ENCODE measurements at regions not wholly inside any gene's neighbourhood (a gene's known extent, or its start where the extent isn't known, plus 50 kb on each side); places are given as distances from the start of the nearest gene placed in this dataset.
"Not testable (repeated sequence)": the region's sequence is repeated elsewhere in the genome, so short reads cannot be mapped to it uniquely, and the experiment has no call there.

DNA sequence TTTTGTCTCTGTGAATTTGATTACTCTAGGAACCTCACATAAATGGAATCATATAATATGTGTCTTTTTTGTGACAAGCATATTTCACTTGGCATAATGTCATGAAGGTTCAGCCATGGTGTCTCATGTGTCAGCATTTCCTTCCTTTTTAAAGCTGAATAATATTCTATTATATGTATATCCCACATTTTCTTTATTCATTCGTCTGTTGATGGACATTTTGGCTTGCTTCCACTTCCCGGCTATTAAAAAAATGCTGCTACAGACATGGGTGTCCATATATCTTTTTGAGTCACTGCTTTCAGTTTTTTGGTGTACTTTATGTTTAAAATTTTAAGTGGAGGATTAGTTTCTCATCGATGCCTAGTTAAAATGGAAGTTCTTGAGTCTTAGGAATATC lies 59.8 kb upstream of the C5orf63 start:
- FAIRE-seq (no peak), DNase-seq (ENCODE audit: extremely low spot score, insufficient read length, low read depth) (no peak)

DNA sequence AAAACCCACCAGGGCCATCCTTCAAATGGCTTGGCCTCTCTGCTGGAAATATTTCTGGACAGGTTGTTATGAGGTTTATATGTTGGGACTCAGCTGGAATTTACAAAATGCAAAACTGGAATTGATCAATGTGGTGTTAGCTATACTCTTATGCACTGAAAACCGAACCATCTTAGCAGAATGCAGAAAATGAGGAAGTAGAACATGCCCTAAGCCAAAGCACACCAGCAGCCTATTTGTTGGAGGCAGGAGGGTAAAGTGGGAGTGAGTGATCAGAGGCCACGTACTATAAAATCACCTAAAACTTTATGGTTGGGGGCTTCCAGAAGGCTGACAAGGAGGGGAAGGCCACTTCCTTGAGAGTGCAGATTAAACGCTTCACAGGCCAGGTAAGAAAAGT lies 63.6 kb upstream of the C5orf63 start:
- no peak for DNase-seq (ENCODE audit: extremely low spot score, insufficient read length, low read depth)
- FAIRE-seq = no peak

DNA sequence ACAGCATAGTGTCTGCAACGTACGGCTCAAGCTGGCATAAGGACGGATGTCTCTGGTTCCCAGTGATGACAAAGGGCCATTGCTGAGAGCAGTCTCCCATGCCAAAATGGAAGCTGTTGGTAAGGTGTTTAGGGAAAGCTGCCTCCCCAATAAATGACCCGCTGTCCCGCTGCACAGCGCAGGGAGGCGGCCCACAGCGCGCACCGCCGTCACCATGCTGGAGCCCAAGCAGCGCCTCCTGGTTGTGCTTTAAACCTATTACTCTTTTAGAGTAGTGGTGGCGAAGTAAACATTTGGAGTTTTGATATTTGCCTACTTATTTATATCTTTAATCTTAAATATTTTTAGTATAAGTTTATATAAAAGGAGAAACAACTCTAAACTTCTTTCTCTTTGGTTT lies 70.4 kb upstream of the C5orf63 start:
- DNase-seq (ENCODE audit: extremely low spot score, insufficient read length, low read depth) = no peak
- FAIRE-seq = no peak

- FAIRE-seq (no peak), DNase-seq (ENCODE audit: extremely low spot score, insufficient read length, low read depth) (no peak)
Observed at GRCh38 chr5:127153031-127153430, 79.7 kb upstream of the C5orf63 start.

GRCh38 chr5:127153521-127153920 lies 80.2 kb upstream of the C5orf63 start:
- no peak for FAIRE-seq
- DNase-seq (ENCODE audit: extremely low spot score, insufficient read length, low read depth) = no peak

DNA sequence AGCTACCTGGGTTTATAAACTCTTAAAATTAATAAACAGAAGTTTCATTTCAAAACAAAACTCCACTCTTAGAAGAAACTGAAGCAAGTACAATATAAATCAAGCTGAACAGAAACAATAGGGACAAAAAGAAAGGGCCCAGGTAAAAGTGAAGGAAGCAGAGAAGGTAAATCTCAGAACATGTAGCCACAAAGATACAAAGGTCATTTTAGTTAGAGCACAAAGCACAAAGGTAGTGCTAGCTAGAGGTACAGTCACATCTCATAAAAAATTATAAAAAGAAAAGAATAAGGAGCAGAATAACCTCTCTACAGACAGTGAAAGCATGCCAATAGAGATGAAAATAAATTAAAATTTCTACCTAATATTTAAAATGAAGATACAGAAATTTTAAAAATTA lies 90.4 kb upstream of the C5orf63 start:
- FAIRE-seq = no peak

GRCh38 chr5:127170918-127171600 lies 97.8 kb upstream of the C5orf63 start:
- no peak for FAIRE-seq

More for the DNA sequence above, 90.4 kb upstream of the C5orf63 start:
- no peak for DNase-seq (ENCODE audit: extremely low spot score, insufficient read length, low read depth)

DNA sequence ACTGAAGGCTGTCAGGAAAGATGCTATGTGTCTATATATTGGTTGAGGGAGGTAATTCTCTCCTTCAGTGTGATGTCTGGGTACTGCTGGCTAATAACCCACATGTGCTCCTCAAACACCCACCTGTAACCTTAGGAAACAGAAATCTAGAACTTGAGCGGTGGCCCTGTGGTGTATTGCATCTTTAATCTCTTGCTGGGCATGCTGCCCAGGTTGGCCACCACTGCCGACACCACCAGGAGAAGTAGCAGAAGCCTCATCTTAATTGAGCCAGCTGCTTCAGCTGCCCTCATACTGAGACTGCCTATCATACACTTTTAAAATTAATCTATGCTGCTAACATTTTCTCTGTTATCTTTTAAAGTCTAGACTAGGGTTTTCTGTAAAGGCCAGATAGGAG lies 103.5 kb upstream of the C5orf63 start:
- DNase-seq (ENCODE audit: extremely low spot score, insufficient read length, low read depth) (no peak), FAIRE-seq (no peak)

More at GRCh38 chr5:127170918-127171600, 97.8 kb upstream of the C5orf63 start:
- DNase-seq (ENCODE audit: extremely low spot score, insufficient read length, low read depth) = no peak

- DNase-seq (ENCODE audit: extremely low spot score, insufficient read length, low read depth); FAIRE-seq: not testable (repeated sequence)
Observed at GRCh38 chr5:127182631-127183030, 108.0 kb upstream of the MEGF10 start.

- DNase-seq (ENCODE audit: extremely low spot score, insufficient read length, low read depth) (no peak), FAIRE-seq (no peak)
Observed at GRCh38 chr5:127183332-127183731, 107.3 kb upstream of the MEGF10 start.

DNA sequence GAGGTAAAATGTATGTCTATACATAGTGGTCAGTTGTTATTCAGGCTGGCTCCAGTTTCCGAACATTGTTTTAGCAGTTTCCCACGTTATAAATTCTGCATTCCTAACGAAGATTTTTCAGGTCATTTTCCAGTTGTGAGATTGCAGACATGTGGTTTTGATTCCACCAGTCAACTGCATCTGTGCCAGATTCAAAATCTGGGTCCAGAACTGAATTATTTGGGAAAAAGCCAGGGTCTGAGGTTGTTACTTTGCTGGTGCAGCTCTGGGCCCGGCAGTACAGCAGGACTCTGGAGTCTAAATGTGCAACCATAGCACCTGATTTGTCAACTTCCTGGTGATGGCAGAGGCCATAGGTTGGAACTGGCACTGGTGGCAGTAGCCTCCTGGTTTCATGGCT lies 105.7 kb upstream of the MEGF10 start:
- FAIRE-seq = no peak

GRCh38 chr5:127186657-127187056 lies 103.9 kb upstream of the MEGF10 start:
- FAIRE-seq (no peak), DNase-seq (ENCODE audit: extremely low spot score, insufficient read length, low read depth) (no peak)

More for the DNA sequence above, 105.7 kb upstream of the MEGF10 start:
- DNase-seq (ENCODE audit: extremely low spot score, insufficient read length, low read depth) = no peak

GRCh38 chr5:127187706-127188105 lies 102.9 kb upstream of the MEGF10 start:
- no peak for FAIRE-seq
- DNase-seq (ENCODE audit: extremely low spot score, insufficient read length, low read depth) = no peak

- no peak for FAIRE-seq
- DNase-seq (ENCODE audit: extremely low spot score, insufficient read length, low read depth) = no peak
Observed at GRCh38 chr5:127192150-127192549, 98.4 kb upstream of the MEGF10 start.

DNA sequence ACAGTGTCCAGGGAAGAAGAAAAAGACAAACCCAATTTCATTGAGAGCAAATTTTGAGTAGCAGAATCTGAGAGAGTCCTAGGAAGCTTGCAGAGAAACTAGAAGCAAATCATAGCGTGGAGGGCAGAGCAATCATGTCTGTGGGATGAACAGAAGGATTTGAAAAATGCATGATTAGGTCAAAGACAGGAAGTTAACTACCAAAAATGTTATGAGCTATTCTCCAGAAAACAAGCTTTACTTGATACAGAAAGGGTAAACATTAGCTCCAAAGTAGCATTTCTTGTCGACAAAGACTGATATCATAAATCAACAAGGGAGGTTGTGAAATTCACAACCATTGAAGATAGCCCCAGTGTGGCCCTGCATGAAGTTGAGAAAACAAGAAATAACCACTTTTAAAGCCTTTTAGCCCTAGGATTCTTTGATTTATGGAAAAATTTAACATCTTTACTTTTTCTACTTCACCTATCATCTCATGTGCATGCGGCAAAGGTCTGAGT lies 97.7 kb upstream of the MEGF10 start:
- no peak for FAIRE-seq
- DNase-seq (ENCODE audit: extremely low spot score, insufficient read length, low read depth) = no peak

- DNase-seq (ENCODE audit: extremely low spot score, insufficient read length, low read depth) = no peak
- no peak for FAIRE-seq
Observed at GRCh38 chr5:127196042-127196441, 94.6 kb upstream of the MEGF10 start.

DNA sequence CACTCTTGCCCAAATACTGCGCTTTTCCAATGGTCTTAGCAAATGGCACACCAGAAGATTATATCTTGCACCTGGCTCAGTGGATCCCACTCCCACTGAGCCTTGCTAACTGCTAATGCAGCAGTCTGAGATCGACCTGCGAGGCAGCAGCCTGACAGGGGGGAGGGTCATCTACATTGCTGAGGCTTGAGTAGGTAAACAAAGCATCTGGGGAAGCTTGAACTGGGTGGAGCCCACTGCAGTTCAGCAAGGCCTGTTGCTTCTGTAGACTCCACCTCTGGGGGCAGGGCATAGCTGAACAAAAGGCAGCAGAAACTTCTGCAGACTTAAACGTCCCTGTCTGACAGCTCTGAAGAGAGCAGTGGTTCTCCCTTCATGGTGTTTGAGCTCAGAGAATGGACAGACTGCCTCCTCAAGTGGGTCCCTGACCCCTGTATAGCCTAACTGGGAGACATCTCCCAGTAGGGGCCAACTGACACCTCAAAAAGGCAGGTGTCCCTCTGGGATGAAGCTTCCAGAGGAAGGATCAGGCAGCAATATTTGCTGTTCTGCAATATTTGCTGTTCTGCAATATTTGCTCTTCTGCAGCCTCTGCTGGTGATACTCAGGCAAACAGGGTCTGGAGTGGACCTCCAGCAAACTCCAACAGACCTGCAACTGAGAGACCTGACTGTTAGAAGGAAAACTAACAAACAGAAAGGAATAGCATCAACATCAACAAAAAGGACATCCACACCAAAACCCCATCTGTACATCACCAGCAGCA lies 93.0 kb upstream of the MEGF10 start:
- not testable (repeated sequence) for FAIRE-seq; DNase-seq (ENCODE audit: extremely low spot score, insufficient read length, low read depth)

DNA sequence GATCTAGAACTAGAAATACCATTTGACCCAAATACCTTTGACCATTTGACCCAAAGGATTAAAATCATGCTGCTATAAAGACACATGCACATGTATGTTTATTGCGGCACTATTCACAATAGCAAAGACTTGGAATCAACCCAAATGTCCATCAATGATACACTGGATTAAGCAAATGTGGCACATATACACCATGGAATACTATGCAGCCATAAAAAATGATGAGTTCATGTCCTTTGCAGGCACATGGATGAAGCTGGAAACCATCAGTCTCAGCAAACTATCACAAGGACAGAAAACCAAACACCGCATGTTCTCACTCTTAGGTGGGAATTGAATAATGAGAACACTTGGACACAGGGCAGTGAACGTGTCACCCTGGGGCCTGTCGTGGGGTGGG lies 87.9 kb upstream of the MEGF10 start:
- not testable (repeated sequence) for FAIRE-seq; DNase-seq (ENCODE audit: extremely low spot score, insufficient read length, low read depth)

GRCh38 chr5:127203818-127204217 lies 86.8 kb upstream of the MEGF10 start:
- no peak for FAIRE-seq
- DNase-seq (ENCODE audit: extremely low spot score, insufficient read length, low read depth) = no peak

- FAIRE-seq (no peak), DNase-seq (ENCODE audit: extremely low spot score, insufficient read length, low read depth) (no peak)
Observed at GRCh38 chr5:127205147-127205546, 85.4 kb upstream of the MEGF10 start.

All from GM18507 (cell line).